ENCODE measurements at regions not wholly inside any gene's neighbourhood (a gene's known extent, or its start where the extent isn't known, plus 50 kb on each side); places are given as distances from the start of the nearest gene placed in this dataset.

DNA sequence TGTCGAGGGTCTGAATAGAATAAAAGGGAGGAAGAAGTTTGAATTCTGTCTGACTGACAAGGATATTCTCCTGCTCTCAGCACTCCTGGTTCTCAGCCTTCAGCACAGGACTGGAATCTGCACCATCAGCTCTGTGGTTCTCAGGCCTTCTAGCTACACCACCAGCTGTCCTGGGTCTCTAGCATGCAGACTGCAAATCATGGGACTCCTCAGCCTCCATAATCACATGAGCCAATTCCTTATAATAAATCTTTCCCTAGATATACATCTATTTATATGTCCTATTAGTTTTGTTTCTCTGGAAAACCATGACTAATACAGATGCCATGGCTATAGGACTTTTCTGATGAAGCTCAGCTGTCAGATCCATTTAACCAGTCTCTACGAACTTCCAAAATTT, 132.8 kb upstream of the ECI2 start:
- TF ChIP-seq POLR2A (IDR thresholded peaks at IDR 0.05) (no peak), EP300 (IDR thresholded peaks at IDR 0.05) (no peak)
- TF ChIP-seq, protein P1, sequence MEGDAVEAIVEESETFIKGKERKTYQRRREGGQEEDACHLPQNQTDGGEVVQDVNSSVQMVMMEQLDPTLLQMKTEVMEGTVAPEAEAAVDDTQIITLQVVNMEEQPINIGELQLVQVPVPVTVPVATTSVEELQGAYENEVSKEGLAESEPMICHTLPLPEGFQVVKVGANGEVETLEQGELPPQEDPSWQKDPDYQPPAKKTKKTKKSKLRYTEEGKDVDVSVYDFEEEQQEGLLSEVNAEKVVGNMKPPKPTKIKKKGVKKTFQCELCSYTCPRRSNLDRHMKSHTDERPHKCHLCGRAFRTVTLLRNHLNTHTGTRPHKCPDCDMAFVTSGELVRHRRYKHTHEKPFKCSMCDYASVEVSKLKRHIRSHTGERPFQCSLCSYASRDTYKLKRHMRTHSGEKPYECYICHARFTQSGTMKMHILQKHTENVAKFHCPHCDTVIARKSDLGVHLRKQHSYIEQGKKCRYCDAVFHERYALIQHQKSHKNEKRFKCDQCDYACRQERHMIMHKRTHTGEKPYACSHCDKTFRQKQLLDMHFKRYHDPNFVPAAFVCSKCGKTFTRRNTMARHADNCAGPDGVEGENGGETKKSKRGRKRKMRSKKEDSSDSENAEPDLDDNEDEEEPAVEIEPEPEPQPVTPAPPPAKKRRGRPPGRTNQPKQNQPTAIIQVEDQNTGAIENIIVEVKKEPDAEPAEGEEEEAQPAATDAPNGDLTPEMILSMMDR (IDR thresholded peaks at IDR 0.05), result no peak
- intact Hi-C loops (cut with DNase I), result no loop called here

DNA sequence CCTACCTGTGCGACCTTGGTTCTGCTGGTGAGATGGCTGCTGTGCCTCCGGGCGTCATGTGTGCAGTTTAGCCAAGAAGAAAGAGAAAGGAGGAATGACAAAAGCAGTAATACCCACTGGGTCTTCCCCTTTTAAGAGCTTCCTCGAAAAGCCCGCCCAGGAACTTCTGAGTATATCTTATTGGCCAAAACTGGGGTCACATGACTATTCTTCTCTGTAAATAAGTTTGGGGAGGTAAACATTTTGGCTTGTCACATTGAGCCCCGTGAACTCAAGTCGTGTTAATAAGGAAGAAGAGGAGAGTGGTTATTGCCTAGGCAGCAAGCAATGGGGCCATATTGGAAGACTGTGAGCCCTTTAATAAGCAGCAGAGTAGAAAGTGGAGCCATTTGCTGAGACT, 130.4 kb upstream of the ECI2 start:
- H3K4me1 ChIP-seq, result peaks cover 0 to 4% (median 0%) of the 10 kb centered on the region in 4 donors
- intact Hi-C loops (cut with DNase I), result no loop called here
- DNase-seq, result no peak
- H3K27me3 ChIP-seq, result no peaks in the 10 kb centered on the region
- TF ChIP-seq POLR2A (IDR thresholded peaks at IDR 0.05) (no peak), POLR2AphosphoS5 (IDR thresholded peaks at IDR 0.05) (no peak), EP300 (IDR thresholded peaks at IDR 0.05) (no peak)
- TF ChIP-seq, protein P1 (IDR thresholded peaks at IDR 0.05), result no peak
- no peak overlapping the region for H3K4me3 ChIP-seq
- H3K27ac ChIP-seq, result no peak overlapping the region
- 86 to 89% methylated on average over 7 of the region's 7 CpGs for WGBS, 2 donors
- no peaks in the 10 kb centered on the region for H3K36me3 ChIP-seq
- no peaks in the 10 kb centered on the region for H3K9me3 ChIP-seq

More for the DNA sequence above, 132.8 kb upstream of the ECI2 start:
- DNase-seq, result no peak
- no peak overlapping the region for H3K4me3 ChIP-seq
- 82 to 88% methylated on average over 2 of the region's 2 CpGs for WGBS, 2 donors
- no peak overlapping the region for H3K27ac ChIP-seq
- no peaks in the 10 kb centered on the region for H3K9me3 ChIP-seq
- no peaks in the 10 kb centered on the region for H3K27me3 ChIP-seq
- peaks cover 0 to 10% (median 0%) of the 10 kb centered on the region in 4 donors for H3K4me1 ChIP-seq
- H3K36me3 ChIP-seq, result no peaks in the 10 kb centered on the region

DNA sequence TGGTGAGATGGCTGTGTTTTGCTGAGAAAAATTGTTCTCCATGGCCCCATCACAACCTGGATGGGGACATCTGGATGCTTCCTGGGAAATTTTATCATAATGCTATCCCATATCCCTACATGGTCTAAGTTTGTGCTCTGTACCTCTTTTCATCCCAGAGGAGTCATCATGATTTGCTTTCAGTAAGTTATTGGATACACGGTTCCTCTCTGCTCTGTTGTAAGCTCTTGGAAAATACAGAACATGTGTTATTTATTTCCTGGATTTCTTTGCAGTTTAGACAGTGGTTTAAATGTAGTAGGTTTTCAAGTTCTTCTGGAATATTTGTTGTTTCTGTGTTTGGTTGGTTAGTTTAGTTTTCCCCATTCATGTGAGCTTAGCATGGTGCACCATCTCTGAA, 129.2 kb upstream of the ECI2 start:
- Histone ChIP-seq H3K27ac (no peak overlapping the region), H3K4me3 (no peak overlapping the region), H3K9me3 (no peaks in the 10 kb centered on the region), H3K4me1 (no peaks in the 10 kb centered on the region), H3K27me3 (no peaks in the 10 kb centered on the region), H3K36me3 (no peaks in the 10 kb centered on the region)
- TF ChIP-seq, protein P1 (IDR thresholded peaks at IDR 0.05), result no peak
- no peak for TF ChIP-seq POLR2A (IDR thresholded peaks at IDR 0.05)
- no peak for TF ChIP-seq POLR2AphosphoS5 (IDR thresholded peaks at IDR 0.05)
- TF ChIP-seq EP300 (IDR thresholded peaks at IDR 0.05), result no peak
- 83 to 89% methylated on average over 1 of the region's 1 CpG for WGBS, 2 donors
- intact Hi-C loops (cut with DNase I), result no loop called here
- no peak for DNase-seq

DNA sequence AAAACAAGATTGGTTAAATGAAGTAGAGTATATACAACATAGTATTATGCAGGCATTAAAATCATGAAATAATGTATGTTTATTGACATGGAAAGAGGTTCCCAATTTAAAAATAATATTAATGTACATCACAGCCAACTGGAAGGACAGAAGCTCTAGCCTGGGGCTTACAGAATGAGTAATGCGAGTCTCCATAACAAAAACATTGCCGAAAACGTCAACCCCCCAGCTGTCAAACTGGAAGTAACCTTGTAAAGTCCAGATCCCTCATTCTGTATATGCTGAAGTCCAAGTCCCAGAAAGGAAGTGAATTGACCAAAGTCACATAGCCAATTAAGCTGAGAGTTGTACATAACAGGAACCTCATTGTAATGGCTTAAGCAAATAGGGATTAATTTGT, 128.7 kb upstream of the ECI2 start:
- intact Hi-C loops (cut with DNase I), result no loop called here
- 79 to 81% methylated on average over 3 of the region's 3 CpGs for WGBS, 2 donors

DNA sequence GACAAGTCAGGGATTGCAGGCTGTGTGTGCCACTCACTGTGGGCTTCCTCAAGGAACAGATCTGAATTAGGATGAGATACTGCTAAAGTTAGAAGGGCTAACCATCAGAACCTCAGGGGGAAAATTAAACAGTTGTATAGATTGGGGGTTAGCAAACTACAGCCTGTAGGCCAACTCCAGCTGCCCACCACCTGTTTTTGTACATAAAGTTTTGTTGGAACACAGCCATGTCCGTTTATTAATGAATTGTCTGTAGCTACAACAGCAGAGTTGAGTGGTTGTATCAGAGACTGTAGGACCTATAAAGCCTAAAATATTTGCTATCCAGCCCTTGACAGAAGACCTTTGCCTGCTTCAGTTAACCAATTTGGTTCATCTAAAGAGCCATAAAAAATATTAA, 127.2 kb upstream of the ECI2 start:
- Histone ChIP-seq H3K27me3 (no peaks in the 10 kb centered on the region), H3K4me3 (no peak overlapping the region), H3K27ac (no peak overlapping the region), H3K4me1 (no peaks in the 10 kb centered on the region), H3K9me3 (no peaks in the 10 kb centered on the region), H3K36me3 (no peaks in the 10 kb centered on the region)
- TF ChIP-seq EP300 (IDR thresholded peaks at IDR 0.05) (no peak), POLR2A (IDR thresholded peaks at IDR 0.05) (no peak), POLR2AphosphoS5 (IDR thresholded peaks at IDR 0.05) (no peak)
- TF ChIP-seq, protein P1 (IDR thresholded peaks at IDR 0.05), result no peak
- intact Hi-C loops (cut with DNase I), result no loop called here
- DNase-seq, result no peak
- 31 to 58% methylated on average over 1 of the region's 1 CpG for WGBS, 2 donors

More for the DNA sequence above, 128.7 kb upstream of the ECI2 start:
- Histone ChIP-seq H3K4me3 (no peak overlapping the region), H3K9me3 (no peaks in the 10 kb centered on the region), H3K27ac (no peak overlapping the region), H3K36me3 (no peaks in the 10 kb centered on the region), H3K4me1 (no peaks in the 10 kb centered on the region), H3K27me3 (no peaks in the 10 kb centered on the region)
- DNase-seq, result no peak
- no peak for TF ChIP-seq POLR2A (IDR thresholded peaks at IDR 0.05)
- TF ChIP-seq EP300 (IDR thresholded peaks at IDR 0.05), result no peak
- TF ChIP-seq, protein P1 (IDR thresholded peaks at IDR 0.05), result no peak
- TF ChIP-seq POLR2AphosphoS5 (IDR thresholded peaks at IDR 0.05), result no peak

Measured in sigmoid colon (tissue), 6 donors.